ENCODE measurements at regions not wholly inside any gene's neighbourhood (a gene's known extent, or its start where the extent isn't known, plus 50 kb on each side); places are given as distances from the start of the nearest gene placed in this dataset.

DNA sequence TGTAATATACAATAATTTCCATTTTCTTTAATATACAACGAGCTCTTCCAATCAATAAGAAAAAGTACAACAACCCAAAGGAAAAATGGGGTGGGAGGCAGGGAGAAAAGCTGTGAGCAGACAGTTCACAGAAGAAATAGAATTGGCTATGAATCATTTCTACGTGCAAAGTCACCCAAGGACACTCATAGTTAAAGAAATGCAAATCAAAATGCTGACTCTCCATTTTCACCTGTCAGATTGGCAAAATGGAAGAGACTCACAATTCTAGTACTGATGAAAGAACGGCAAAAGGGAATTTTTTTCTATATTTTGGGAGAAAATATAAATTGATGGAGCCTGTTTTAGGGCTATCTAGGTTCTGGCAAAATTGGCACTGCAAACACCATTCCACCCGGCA lies 116.3 kb upstream of the MEF2A start:
- DNase-seq (ENCODE audit: extremely low spot score, unreplicated experiment), result no peak
- Mint-ChIP-seq H3K9me3 (ENCODE audit: unreplicated experiment) (no peaks in the 10 kb centered on the region), H3K36me3 (ENCODE audit: unreplicated experiment) (no peaks in the 10 kb centered on the region), H3K27ac (ENCODE audit: unreplicated experiment) (peak overlapping the region; percentile 68), H3K4me1 (ENCODE audit: unreplicated experiment) (peaks cover 60% of the 10 kb centered on the region), H3K4me3 (ENCODE audit: unreplicated experiment) (no peak overlapping the region), H3K27me3 (ENCODE audit: unreplicated experiment) (no peaks in the 10 kb centered on the region)
- TF ChIP-seq, protein P1, sequence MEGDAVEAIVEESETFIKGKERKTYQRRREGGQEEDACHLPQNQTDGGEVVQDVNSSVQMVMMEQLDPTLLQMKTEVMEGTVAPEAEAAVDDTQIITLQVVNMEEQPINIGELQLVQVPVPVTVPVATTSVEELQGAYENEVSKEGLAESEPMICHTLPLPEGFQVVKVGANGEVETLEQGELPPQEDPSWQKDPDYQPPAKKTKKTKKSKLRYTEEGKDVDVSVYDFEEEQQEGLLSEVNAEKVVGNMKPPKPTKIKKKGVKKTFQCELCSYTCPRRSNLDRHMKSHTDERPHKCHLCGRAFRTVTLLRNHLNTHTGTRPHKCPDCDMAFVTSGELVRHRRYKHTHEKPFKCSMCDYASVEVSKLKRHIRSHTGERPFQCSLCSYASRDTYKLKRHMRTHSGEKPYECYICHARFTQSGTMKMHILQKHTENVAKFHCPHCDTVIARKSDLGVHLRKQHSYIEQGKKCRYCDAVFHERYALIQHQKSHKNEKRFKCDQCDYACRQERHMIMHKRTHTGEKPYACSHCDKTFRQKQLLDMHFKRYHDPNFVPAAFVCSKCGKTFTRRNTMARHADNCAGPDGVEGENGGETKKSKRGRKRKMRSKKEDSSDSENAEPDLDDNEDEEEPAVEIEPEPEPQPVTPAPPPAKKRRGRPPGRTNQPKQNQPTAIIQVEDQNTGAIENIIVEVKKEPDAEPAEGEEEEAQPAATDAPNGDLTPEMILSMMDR (IDR thresholded peaks at IDR 0.05), result no peak

DNA sequence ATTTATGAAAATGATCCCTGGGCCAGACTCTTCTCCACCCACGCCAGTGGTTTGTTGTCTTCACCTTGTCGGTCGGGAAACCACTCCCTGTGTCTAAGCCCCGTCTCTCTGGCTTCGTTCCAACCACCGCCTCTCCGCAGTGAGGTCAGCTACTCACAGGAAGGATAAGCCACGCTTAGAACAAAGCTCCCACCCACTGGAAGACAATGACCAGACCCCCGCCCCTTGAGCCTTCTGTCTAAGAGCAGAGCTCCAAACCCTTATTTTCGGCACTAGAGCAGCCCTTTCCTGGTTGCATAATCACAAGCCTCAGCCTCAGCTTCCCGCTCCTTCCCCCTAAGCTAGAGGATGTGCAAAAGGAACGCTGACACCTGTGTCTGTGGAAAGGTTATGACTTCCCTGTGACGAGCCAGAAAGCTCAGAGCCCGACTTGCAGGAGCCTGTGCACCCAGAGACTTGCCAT lies 114.9 kb upstream of the MEF2A start:
- Mint-ChIP-seq H3K4me1 (ENCODE audit: unreplicated experiment) (peaks cover 71% of the 10 kb centered on the region), H3K36me3 (ENCODE audit: unreplicated experiment) (no peaks in the 10 kb centered on the region), H3K4me3 (ENCODE audit: unreplicated experiment) (no peak overlapping the region), H3K27me3 (ENCODE audit: unreplicated experiment) (no peaks in the 10 kb centered on the region), H3K27ac (ENCODE audit: unreplicated experiment) (peak overlapping the region; percentile 63), H3K9me3 (ENCODE audit: unreplicated experiment) (no peaks in the 10 kb centered on the region)
- peak; percentile 71 for DNase-seq (ENCODE audit: extremely low spot score, unreplicated experiment)
- TF ChIP-seq, protein P1 (IDR thresholded peaks at IDR 0.05), result no peak

DNA sequence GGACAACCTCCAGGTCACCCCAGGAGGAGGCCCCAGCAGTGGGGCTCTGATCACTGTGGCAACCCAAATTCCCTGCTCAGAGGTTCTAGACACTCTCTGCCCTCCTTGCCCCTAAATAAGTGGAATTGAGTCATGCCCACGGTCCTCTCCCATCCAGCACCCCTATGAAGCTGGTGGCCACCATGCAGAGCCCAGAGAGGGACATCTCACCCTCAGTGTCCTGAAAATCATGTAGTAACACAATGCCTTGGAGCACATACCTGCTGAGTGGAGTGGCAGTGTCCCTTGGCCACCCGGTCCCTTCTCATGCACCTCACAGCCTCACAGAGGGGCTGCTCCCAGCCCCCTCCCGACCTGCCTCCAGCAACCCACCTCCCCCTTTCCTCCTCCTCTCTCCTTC lies 114.3 kb upstream of the MEF2A start:
- TF ChIP-seq, protein P1 (IDR thresholded peaks at IDR 0.05), result no peak
- no peaks in the 10 kb centered on the region for H3K9me3 Mint-ChIP-seq (ENCODE audit: unreplicated experiment)
- H3K27me3 Mint-ChIP-seq (ENCODE audit: unreplicated experiment), result no peaks in the 10 kb centered on the region
- H3K4me3 Mint-ChIP-seq (ENCODE audit: unreplicated experiment), result no peak overlapping the region
- DNase-seq (ENCODE audit: extremely low spot score, unreplicated experiment), result peak; percentile 46
- no peaks in the 10 kb centered on the region for H3K36me3 Mint-ChIP-seq (ENCODE audit: unreplicated experiment)
- peak overlapping the region; percentile 92 for H3K27ac Mint-ChIP-seq (ENCODE audit: unreplicated experiment)
- H3K4me1 Mint-ChIP-seq (ENCODE audit: unreplicated experiment), result peaks cover 77% of the 10 kb centered on the region

DNA sequence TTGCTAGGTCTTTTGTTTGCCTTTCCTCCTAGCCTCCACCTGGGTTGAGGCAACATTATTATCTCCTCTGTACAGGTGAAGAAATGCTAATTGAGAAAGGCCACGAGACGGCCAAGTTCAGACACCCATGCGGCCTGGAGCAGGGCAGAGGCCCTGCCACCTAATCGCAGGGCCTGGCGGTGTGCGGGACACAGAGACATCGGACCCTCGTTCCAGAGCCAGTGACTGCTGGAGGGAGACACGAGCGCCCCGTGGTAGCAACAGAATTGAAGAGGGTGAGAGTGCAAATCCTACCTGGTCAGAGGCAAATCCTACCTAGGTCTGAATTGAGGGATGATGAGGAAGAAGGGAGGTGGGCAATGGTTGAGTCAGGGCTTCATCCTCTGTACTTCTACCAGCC lies 113.8 kb upstream of the MEF2A start:
- TF ChIP-seq, protein P1 (IDR thresholded peaks at IDR 0.05), result no peak
- peak; percentile 64 for DNase-seq (ENCODE audit: extremely low spot score, unreplicated experiment)
- H3K27ac Mint-ChIP-seq (ENCODE audit: unreplicated experiment), result peak overlapping the region; percentile 92
- no peaks in the 10 kb centered on the region for H3K36me3 Mint-ChIP-seq (ENCODE audit: unreplicated experiment)
- no peaks in the 10 kb centered on the region for H3K9me3 Mint-ChIP-seq (ENCODE audit: unreplicated experiment)
- H3K4me1 Mint-ChIP-seq (ENCODE audit: unreplicated experiment), result peaks cover 80% of the 10 kb centered on the region
- H3K27me3 Mint-ChIP-seq (ENCODE audit: unreplicated experiment), result no peaks in the 10 kb centered on the region
- H3K4me3 Mint-ChIP-seq (ENCODE audit: unreplicated experiment), result no peak overlapping the region

DNA sequence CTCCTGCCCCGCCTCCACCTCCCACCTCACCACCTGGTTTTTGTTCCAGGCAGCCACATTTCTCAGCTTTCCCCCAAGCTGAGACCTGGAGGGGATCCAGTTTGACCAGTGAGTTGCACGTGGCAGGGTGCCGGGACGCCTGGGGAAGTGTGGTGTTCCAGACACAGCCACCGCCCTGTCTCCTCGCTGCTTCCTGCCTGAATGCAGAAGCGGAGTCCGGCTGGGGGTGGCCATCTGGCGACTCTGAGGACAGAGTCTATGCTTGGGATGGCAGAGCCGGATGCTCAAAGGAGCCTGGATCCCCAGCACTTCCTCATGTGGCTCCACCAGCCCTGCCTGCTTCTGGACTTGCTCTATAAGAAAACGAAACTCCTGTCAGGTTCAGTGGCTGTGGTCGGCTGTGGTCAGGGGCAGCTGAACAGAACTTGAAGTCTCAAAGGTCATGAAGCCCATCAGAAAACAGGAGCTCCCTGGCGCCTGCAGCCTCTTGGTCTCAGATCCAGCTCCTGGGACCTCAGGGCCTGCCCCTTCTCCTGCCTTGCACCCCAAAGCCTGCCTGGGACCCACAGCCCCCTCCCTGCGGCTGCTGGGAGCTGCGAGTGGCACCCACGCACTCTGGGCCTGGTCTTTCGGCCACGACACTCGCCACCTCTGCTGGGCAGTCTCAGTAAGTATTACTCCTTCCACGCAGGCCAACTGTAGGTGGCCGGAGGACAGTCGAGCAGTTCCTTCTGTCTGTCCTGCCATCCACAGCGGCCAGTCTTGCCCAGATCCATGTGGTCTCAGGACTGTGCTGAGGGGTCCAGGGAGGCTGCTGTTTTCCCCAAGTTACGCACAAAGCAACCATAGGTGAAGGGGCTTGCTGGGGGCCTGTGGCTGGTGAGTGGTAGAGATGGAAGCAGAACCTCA lies 112.8 kb upstream of the MEF2A start:
- peak; percentile 85 for DNase-seq (ENCODE audit: extremely low spot score, unreplicated experiment)
- H3K27ac Mint-ChIP-seq (ENCODE audit: unreplicated experiment), result peak overlapping the region; percentile 92
- TF ChIP-seq, protein P1 (IDR thresholded peaks at IDR 0.05), result no peak
- H3K36me3 Mint-ChIP-seq (ENCODE audit: unreplicated experiment), result no peaks in the 10 kb centered on the region
- peaks cover 76% of the 10 kb centered on the region for H3K4me1 Mint-ChIP-seq (ENCODE audit: unreplicated experiment)
- no peak overlapping the region for H3K4me3 Mint-ChIP-seq (ENCODE audit: unreplicated experiment)
- peaks cover 6% of the 10 kb centered on the region for H3K9me3 Mint-ChIP-seq (ENCODE audit: unreplicated experiment)
- H3K27me3 Mint-ChIP-seq (ENCODE audit: unreplicated experiment), result no peaks in the 10 kb centered on the region

Data from osteocyte (in vitro differentiated cells).